ENCODE measurements at regions not wholly inside any gene's neighbourhood (a gene's known extent, or its start where the extent isn't known, plus 50 kb on each side); places are given as distances from the start of the nearest gene placed in this dataset.

DNA sequence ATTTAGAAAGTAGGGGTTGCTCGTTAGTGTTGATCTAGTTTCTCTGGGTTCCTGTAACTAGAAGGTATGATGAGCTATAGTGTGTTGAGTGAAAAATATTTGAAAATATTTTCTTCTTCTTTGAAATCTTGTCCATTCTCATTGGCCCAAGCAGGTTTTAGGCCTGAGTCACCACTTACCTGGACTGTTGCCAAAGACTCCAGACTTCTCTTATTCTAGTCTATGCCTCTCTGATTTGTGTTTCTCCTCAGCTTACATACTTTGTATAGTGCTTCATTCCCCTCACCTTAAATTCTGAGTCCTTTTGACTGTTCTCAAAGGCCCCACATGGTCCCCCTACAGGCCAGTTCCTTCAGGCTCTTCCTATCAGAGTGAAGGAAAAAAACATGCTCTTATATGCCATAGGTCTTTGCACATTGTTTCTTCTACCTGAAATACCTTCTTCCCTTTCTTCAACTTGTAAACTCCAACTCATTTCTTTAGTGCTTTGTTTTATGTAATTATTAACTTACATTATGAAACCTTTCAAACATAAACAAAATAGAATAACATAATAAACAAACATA lies 258.2 kb downstream of the PPP1R2C start:
- no peak for DNase-seq (ENCODE audit: low spot score)

DNA sequence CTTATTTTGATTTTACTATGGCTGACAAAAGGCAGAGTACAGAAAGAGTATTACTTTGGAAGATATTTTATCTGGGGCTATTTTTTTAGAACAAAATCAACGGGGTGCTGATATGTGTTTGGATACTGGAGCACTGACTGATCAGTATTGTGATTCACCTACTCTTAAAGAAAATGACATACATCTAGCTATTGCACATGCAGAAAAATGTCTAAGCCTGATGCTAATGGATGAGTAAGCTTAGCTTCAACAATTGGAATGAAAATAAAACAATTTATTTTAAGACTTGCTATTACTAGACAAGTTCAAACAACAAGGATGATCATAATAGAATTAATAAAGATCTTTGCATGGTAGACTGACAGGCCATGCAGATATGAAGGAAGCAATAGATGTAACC lies 262.0 kb downstream of the PPP1R2C start:
- no peak for DNase-seq (ENCODE audit: low spot score)

DNA sequence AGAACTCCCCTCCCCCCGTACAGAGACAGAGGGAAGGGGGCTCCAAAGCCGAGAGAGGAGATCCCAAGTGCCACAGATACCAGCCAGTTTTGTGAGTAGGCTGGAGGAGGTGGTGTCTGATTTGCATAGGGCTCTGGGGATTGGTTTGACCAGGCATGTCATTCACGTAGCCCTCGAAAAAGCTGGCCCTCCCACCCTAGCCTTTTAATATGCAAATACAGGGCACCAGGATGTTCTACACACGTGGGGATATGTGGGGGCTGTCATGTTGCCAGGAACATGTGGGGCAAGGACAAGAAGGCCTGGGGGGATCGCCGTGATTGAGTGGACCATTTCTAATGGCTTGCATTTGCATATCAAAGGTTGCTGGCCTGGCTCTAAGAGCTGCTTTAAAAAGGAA lies 272.9 kb downstream of the PPP1R2C start:
- DNase-seq (ENCODE audit: low spot score) = no peak

DNA sequence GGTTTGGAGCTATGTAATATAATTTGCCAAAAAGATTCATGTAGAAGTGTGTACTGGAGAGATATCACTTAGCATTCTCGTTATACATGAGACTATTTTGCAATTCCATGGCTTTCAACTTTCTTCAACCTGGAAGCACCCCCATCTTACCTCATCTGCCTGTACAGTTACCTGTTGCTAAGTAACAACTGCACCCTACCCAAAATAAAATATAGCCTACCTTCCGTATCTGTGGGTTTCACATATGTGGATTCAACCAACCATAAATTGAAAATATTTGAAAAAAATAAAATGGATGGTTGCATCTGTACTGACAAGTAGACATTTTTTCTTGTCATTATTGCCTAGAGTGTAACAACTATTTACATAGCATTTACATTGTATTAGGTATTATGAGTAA lies 278.3 kb downstream of the PPP1R2C start:
- DNase-seq (ENCODE audit: low spot score) = no peak

DNA sequence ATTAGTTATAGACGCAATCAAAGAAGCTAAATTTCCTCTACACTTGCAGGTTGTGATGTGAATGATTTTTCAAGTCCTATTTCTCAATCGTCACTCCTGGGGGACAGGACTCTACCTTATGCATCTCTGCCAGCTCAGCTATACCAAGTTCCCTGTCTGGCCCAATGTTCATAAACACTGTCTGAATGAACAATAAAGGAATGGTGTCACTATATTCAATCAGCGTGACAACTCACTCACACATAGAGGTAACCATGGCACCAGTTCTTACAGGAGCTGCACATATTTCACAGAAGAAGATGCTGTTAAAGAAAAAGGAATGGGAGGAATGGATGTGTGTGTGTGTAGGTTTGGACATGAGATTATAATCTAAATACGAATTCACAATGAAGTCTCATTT lies 280.6 kb downstream of the PPP1R2C start:
- no peak for DNase-seq (ENCODE audit: low spot score)

DNA sequence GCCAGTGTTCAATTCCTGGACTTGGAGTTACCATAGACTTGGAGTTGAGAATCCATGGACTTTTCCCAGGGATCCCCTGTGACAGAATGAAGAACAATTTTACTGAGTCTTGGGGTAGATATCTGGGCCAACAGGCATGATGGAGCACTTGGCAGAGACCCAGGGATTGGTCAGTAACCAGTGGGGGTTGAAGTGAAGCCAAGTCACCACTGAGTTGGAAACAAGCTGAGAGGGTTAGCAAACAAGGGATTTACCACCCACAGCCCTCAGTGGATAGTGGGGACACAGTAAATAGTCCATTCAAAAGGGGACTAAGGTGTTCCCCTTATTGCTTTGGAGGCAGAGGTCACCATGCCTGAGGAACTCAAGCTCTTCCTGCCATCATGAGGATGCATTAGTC lies 281.7 kb downstream of the PPP1R2C start:
- no peak for DNase-seq (ENCODE audit: low spot score)

DNA sequence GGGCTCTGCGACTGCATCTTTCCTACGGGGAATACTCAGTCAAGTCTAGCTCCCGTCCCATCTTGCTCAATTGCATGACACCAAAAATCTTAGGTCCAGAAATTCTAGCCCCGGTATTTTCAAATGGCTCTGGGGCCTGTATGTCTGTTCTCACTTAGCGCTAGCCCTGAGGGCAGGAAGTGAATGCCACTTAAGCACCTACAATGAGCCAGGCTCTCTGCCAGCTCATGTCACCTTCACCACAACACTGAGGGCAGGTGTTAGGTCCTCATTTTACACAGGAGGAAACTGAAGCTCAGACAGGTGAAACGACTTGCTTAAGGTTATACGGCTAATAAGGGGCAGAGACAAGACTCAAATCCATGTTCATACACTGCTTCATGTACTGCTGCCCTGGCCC lies 282.8 kb downstream of the PPP1R2C start:
- DNase-seq (ENCODE audit: low spot score) = no peak

DNA sequence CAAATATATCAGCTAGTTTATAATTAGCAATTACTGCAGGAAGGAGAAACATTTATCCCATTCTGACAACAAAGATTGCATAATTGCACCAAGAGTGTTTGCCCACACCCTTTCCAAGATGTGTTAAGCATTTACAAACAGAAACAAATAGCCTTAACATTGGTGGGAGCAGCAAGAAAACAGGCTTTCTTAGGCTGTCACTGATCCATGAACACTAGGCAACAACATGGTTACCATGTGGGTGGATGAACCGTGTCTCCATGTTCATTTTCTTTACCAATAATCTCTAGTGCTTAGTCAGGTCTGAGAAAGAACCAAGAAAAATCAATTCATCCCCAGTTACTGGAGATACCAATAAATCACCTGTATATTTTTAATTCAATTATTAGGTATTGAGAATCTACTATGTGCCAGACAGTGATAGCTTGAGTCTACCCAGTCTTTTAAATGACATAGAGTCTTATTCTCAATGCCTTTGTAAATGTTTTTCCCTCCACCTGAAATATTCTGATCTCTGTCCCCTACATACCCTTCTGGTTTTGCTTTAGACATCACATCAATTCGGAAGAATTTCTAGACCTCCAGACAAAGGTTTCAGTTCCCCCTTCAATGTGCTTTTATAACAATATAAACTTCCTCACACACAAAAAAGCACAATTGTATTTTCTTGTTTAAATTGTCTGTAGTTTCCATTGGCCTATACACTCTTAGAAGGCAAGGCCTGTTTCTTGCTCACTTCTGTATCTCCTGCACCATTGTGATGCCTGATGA lies 286.6 kb downstream of the PPP1R2C start:
- no peak for DNase-seq (ENCODE audit: low spot score)

DNA sequence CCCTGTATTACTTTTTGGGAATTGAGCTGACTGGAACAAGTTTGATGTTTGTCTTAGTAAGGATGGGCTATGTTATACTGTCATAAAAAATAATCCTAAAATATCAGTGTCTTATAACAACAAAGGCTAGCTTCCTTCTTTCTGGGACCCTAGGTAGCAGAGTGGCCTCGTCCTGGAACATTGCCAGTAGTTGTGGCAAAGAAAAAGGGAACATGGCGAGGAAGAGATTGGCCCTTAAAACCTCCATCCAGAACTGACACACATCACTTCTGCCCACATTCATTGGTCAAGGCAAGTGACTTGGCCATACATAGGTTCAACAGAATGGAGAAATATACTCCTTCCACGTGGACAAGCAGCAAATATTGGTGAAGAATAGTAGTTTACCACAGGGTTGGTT lies 287.9 kb downstream of the PPP1R2C start:
- no peak for DNase-seq (ENCODE audit: low spot score)

DNA sequence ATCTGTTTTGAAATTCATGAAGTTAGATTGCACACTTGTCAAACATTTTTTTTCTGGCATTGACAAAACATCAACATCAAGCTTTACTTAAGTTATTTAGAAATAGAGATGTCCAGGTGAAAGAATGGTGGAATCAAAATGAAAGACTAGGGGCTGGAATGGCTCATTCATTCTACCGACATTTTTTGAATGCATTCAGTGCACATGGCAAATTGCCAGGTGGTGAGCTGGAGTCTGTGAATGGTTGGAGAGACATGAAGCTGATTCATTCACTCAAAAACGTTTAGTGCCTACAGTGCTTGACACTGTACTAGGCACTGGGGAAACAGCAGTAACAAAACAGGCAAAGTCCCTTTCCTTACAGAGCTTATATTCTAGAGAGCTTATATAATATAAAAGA lies 292.4 kb downstream of the PPP1R2C start:
- no peak for DNase-seq (ENCODE audit: low spot score)

DNA sequence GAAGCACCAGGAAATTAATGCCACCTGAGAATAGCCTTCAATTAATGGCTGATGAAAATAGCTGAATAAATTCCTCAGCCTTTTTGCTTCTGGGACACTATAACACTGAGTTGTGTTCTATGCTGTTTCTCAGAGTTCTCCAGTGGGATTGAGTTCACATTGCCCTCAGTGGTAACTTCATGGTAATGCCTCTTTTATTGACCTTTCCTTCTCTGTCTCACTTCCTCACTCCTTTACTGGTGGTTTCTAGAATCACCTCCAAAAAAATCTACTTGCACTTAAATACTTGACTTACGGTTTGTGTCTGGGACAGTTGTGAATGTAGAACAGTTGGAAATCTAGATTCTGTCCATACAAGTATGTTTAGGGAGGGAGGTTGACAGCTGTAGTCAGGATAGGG lies 293.7 kb downstream of the PPP1R2C start:
- DNase-seq (ENCODE audit: low spot score) = no peak

DNA sequence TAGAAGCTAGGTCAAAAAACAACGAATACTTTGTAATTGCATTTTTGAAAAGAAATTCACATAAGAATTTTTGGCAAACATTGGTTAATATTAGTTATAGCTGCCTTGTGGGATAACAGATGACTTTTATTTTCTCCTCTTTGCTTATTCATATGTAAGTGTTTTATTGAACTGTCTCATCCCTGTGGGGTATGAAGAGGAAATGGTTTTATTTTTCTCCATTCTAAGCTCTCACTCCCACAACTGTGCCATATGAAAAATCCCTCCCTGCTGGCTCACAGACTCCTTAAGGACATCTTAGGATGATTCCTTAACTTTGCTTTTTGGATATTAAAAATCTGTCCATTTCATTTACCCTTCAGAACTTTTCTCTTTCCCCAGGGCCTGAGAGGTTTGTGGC lies 300.6 kb downstream of the PPP1R2C start:
- DNase-seq (ENCODE audit: low spot score) = no peak

DNA sequence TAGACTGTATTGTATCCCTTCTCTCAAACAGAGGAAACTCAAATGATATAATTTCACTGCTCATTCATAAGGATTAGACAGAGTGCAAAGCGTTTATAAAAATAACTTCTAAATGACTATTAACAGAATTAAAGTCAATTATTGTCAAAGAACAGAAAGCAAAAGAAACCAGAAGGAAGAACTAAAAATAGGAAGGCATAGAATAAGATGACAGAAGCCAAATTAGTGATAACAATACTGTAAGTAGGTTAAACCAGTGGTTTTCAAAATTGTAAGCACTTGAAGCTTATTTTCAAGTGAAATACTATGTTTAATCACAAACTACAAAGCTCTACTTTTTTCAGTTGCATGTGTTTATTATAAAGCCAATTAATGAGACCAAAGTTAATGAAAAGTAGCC lies 305.2 kb downstream of the PPP1R2C start:
- DNase-seq (ENCODE audit: low spot score) = no peak

DNA sequence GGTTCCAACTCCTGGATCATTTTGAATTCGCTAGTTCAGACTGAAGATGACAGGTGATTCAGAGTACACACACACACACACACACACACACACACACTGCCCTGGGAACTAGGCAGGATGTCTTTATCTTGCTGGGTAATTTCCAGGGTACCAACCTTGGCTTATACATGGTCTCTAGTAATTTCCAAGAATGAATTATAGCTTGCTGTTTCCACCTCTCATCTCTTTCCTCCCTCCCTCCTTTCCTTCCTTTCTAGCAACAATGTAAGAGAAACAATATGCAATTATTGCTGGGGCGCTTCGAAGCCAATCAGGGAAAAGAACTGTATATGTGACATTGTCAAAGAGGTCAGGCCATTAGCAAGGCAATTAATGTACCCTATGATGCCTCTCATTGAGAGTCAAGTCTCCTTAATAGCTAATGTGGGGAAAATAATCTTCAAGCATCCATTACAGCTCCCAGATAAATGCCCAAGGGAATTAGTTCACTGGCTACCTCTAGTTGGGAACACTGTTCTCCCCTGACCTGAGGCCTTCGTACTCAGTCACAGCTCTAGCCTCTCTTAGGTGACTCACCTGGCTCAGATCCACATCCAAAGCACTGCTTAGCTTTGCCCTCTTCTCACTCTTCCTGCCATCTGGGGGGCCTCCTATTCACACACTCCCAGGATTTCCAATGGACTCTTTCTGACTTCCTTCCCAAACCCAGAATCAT lies 311.5 kb downstream of the PPP1R2C start:
- DNase-seq (ENCODE audit: low spot score) = no peak

DNA sequence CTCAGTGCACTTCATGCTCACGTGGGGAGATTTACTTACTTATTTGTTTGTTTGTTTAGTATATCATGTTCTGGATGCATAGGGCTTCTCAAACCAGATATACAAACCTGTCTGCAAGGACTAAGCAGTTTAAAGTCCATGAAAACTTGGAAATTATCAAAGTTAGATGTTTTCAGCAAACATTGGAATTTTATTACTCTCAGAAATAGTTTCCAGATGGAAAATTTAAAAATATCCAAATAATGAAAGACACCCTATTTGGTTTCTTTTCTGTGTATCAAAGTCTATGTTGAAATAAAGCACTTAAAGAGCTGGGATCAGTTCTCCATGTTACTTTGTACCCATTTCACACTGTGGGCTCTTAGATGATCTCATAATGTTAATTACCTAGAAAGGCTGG lies 312.1 kb downstream of the PPP1R2C start:
- DNase-seq (ENCODE audit: low spot score) = no peak

DNA sequence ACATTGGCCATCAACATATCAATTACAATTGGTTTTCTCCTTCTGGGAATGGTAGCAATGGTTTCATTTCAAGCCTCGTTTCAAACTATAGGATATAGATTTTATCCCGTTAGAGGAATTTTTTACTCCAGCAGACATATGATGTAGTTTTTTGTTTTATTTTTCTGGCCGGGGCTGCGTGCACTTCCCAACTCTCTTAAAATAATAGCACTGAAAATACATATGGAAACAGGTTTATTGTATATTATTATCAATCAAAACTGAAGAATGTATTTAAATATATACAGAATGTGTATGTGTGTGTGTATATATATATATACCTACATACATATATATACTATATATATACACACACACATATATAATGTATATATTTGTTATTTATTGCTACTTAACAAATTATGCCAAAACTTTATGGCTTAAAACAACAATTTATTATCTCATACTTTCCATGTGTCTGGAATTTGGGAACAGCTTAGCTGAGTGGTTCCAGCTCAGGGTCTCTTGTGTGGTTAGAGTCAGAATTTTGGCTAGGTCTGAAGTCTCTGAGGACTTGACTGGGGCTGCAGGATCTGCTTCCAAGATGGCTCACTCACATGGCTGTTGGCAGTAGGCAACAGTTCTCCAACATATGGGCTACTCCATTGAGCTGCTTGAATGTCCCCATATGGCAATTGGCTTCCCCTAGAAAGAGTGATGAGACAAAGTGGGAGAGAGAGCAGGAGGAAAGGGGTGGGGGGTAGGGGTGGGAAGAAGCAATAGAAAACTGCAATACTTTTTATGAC lies 314.1 kb downstream of the PPP1R2C start:
- no peak for DNase-seq (ENCODE audit: low spot score)

DNA sequence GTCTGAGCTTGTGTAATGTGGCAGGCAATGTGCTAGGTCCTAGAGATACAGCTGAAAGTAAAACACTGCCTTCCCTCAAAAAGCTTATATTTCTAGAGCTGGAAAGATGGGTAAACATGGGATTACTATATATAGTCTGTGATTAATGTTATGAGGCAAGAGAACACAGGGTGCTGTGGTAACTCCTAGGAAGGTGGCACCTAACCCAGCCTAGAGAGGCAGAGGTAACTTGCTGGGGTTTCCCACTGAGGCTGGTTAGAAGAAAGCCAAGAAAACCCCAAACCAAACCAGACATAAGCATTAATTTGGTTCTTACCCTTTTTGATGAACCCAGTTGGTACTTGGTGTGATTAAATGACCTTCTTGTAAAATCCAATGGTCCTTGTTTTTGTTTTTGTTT lies 315.0 kb downstream of the PPP1R2C start:
- no peak for DNase-seq (ENCODE audit: low spot score)

DNA sequence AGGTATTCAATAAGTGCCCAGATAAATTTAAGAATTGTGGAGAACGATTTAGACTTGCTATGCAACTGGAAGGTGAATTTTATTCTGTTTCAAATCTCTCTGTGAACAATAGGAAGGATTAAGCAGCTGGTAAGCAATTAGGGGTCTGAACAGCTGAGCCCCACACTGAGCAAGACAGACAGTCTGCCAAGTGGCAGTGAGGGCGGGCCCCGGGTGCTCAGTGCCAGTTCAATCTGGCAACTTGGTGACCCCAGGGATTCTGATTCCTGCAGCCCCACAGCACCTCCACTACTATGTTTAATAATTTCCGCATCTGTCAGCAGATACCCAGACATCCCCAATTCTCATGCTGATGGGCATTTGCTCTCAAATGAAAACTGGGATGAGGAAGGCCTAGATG lies 317.3 kb downstream of the PPP1R2C start:
- DNase-seq (ENCODE audit: low spot score) = no peak

DNA sequence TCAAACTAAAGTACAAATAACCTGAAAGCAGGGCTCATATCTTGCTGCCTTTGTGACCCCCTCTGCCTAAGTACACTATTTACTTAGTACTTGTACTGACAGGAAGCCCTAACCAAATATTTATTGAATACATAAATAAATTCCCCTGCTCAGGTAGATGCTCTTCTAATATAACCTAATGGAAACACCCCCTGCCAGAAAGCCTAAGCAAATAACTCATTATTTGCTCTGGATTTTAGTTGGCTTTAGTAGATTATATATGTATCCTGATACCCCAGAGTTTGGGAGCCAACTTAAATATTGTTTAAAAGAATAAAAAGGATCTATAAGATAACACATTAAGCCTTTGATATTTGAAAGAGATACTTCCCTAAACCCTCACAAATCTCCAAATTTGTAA lies 318.2 kb downstream of the PPP1R2C start:
- no peak for DNase-seq (ENCODE audit: low spot score)

DNA sequence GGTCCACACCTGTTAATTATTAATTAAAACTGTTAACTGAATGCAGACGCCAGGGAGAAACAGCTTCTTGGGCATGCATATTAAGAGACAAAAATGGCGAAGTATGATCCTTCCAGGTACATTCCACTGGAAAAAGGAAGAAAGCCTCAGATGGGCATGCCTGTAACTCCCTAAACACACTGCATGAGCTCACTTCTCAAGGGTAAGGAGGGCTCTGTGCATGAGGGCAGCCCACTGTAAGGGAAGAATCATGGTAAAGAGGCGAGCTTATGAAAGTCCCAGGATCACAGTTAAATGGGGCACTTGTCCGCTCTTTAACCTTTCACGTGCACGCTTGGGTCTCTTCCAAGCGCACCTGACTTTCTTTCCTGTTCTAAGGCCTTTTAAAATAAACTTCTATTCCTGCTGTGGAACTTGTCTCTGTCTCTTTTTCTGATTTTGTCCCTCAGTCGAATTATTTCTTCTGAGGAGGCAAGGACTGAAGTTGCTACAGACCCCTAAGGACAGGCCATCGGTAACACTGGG lies 321.7 kb downstream of the PPP1R2C start:
- DNase-seq (ENCODE audit: low spot score) = no peak

DNA sequence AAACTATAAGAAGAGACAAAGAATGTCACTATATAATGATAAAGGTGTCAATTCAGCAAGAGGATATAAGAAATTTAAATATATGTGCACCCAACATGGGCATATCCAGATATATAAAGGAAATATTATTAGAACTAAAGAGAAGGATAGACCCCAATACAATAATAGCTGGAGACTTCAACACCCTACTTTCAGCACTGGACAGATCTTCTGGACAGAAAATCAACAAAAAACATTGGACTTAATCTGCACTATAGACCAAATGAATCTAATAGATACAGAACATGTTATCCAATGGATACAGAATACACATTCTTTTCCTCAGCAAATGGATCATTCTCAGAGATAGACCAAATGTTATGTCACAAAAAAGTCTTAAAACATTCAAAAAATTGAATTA lies 327.7 kb downstream of the PPP1R2C start:
- DNase-seq (ENCODE audit: low spot score) = no peak

DNA sequence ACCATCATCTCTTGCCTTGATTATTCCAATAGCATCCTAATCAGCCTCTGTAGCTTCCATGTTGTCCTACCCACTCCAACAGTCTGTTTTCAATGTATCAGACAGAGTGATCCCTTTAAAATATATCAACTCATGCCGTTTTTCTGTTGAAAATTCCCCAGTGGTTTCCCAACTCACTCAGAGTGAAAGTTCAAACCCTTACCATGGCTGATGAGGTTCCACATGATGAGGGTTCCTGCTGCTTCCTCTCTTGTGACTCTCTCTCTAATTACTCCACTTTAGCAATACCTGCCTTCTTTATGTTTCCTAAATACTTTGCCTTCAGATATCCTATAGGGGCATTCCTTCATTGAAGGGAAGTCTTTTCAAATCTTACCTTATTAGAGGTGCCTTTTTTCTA lies 334.7 kb downstream of the PPP1R2C start:
- DNase-seq (ENCODE audit: low spot score) = no peak

Measured in ureter (tissue), 1 donor.